NCI-H510A treated with DMSO at 0.1 percent for 48 hours (cell line): ENCODE measurements at regions not wholly inside any gene's neighbourhood (a gene's known extent, or its start where the extent isn't known, plus 50 kb on each side); places are given as distances from the start of the nearest gene placed in this dataset.

ENCODE experiments used
- DNase-seq: peaks from one replicate; lab custom pipeline; 2025; lab: John Stamatoyannopoulos, UW

- no peak for DNase-seq
These were observed 77.6 kb upstream of the TMEM260 start for GRCh38 chr14:56501909-56502530.

GRCh38 chr14:56505361-56505760 lies 74.2 kb upstream of the TMEM260 start:
- DNase-seq = no peak

- no peak for DNase-seq
These were observed 67.1 kb upstream of the TMEM260 start for GRCh38 chr14:56512521-56512920.

- no peak for DNase-seq
These were observed 64.8 kb upstream of the TMEM260 start for GRCh38 chr14:56514663-56515371.

GRCh38 chr14:56515739-56516138 lies 63.9 kb upstream of the TMEM260 start:
- no peak for DNase-seq

GRCh38 chr14:56522403-56522802 lies 57.2 kb upstream of the TMEM260 start:
- DNase-seq = no peak

- no peak for DNase-seq
These were observed 54.5 kb upstream of the TMEM260 start for GRCh38 chr14:56524971-56525677.

- DNase-seq = no peak
These were observed 50.7 kb upstream of the TMEM260 start for GRCh38 chr14:56528927-56529326.
